GM23338 (cell line): ENCODE measurements at regions not wholly inside any gene's neighbourhood (a gene's known extent, or its start where the extent isn't known, plus 50 kb on each side); places are given as distances from the start of the nearest gene placed in this dataset.

Experiments
- ATAC-seq: fragments of 200-7000 bp; cut with Tn5 transposase; 3 replicates; pipeline ENCODE4 v1.9.1; 2020
- DNase-seq: peaks from one replicate; pipeline ENCODE4 v3.0.0-alpha.2; 2015; ENCODE audit warnings: low spot score
- H2AFZ ChIP-seq: fragments of 200-600 bp; sonication (generic); 2 replicates; pipeline ENCODE4 v1.8.0; 2016; ENCODE audit warnings: antibody characterized with exemption, mild to moderate bottlenecking, moderate library complexity
- H3F3A ChIP-seq: fragments of 200-600 bp; sonication (generic); replicated peaks from 2 replicates; pipeline ENCODE4 v1.8.0; 2017; ENCODE audit warnings: antibody characterized with exemption, mixed run types, low read depth
- H3K27ac ChIP-seq: fragments of 200-600 bp; sonication (generic); 2 replicates; pipeline ENCODE4 v1.6.1; 2016; ENCODE audit warnings: low read depth
- H3K27me3 ChIP-seq: fragments of 200-600 bp; sonication (generic); 2 replicates; pipeline ENCODE4 v1.8.0; 2016; ENCODE audit warnings: mild to moderate bottlenecking, mixed run types, moderate library complexity; ENCODE audit not compliant: insufficient read depth
- H3K36me3 ChIP-seq: fragments of 200-600 bp; sonication (generic); 2 replicates; pipeline ENCODE4 v1.8.0; 2016; ENCODE audit warnings: mild to moderate bottlenecking; ENCODE audit not compliant: insufficient read depth
- H3K4me1 ChIP-seq: fragments of 200-600 bp; sonication (generic); 2 replicates; pipeline ENCODE4 v1.8.0; 2016; ENCODE audit warnings: mild to moderate bottlenecking, moderate library complexity; ENCODE audit not compliant: insufficient read depth
- H3K4me2 ChIP-seq: fragments of 200-600 bp; sonication (generic); 2 replicates; pipeline ENCODE4 v1.7.1; 2017; ENCODE audit warnings: mixed run types
- H3K4me3 ChIP-seq: fragments of 200-600 bp; sonication (generic); 2 replicates; pipeline ENCODE4 v1.6.1; 2016; ENCODE audit warnings: mixed run types
- H3K79me2 ChIP-seq: fragments of 200-600 bp; sonication (generic); replicated peaks from 2 replicates; pipeline ENCODE4 v1.8.0; 2017; ENCODE audit warnings: mild to moderate bottlenecking; ENCODE audit not compliant: insufficient read depth
- H3K9me2 ChIP-seq: fragments of 200-600 bp; sonication (generic); 2 replicates; pipeline ENCODE4 v1.8.0; 2017; ENCODE audit not compliant: insufficient read depth
- H4K20me1 ChIP-seq: fragments of 200-600 bp; sonication (generic); replicated peaks from 2 replicates; pipeline ENCODE4 v1.8.0; 2017; ENCODE audit warnings: mild to moderate bottlenecking; ENCODE audit not compliant: insufficient read depth
- H3K27ac Mint-ChIP-seq: 2 replicates; pipeline ENCODE4 v1.8.0; 2020; ENCODE audit warnings: inconsistent platforms, mild to moderate bottlenecking, moderate library complexity, mixed read lengths
- H3K27me3 Mint-ChIP-seq: 3 replicates; pipeline ENCODE4 v1.8.0; 2022; ENCODE audit warnings: low read depth, mild to moderate bottlenecking, moderate library complexity, mixed read lengths, inconsistent platforms; ENCODE audit not compliant: insufficient read depth, poor library complexity
- H3K36me3 Mint-ChIP-seq: 3 replicates; pipeline ENCODE4 v1.8.0; 2021; ENCODE audit warnings: low read depth, mild to moderate bottlenecking, inconsistent platforms, moderate library complexity, mixed read lengths
- H3K4me1 Mint-ChIP-seq: 3 replicates; pipeline ENCODE4 v1.8.0; 2020; ENCODE audit warnings: mild to moderate bottlenecking, inconsistent platforms, mixed read lengths
- H3K4me3 Mint-ChIP-seq: 3 replicates; pipeline ENCODE4 v1.8.0; 2021; ENCODE audit warnings: moderate library complexity, mild to moderate bottlenecking, inconsistent platforms, mixed read lengths
- H3K9me3 Mint-ChIP-seq: 3 replicates; pipeline ENCODE4 v1.8.0; 2020; ENCODE audit warnings: moderate library complexity, mild to moderate bottlenecking, inconsistent platforms, mixed read lengths
- CREB1 ChIP-seq: fragments of 250-450 bp; sonication (Bioruptor Pico); IDR thresholded peaks from 2 replicates; pipeline ENCODE4 v1.5.0; 2020; ENCODE audit warnings: low read depth, mild to moderate bottlenecking, moderate library complexity
- EZH2 ChIP-seq: fragments of 200-600 bp; sonication (generic); IDR thresholded peaks from one replicate; pipeline ENCODE4 v1.8.0; 2017; ENCODE audit warnings: antibody characterized with exemption, mild to moderate bottlenecking, low read depth; ENCODE audit not compliant: unreplicated experiment
- EZH2phosphoT487 ChIP-seq: fragments of 200-600 bp; sonication (generic); IDR thresholded peaks from one replicate; pipeline ENCODE4 v1.8.1; 2018; ENCODE audit warnings: antibody characterized with exemption; ENCODE audit not compliant: unreplicated experiment
- JUNB ChIP-seq: IDR thresholded peaks from one replicate; pipeline ENCODE4 v1.6.1; 2016; ENCODE audit warnings: antibody characterized with exemption; ENCODE audit not compliant: unreplicated experiment
- NANOG ChIP-seq: IDR thresholded peaks from 2 replicates; pipeline ENCODE4 v1.6.1; 2016; ENCODE audit warnings: antibody characterized with exemption, borderline replicate concordance
- POLR2AphosphoS5 ChIP-seq: IDR thresholded peaks from 2 replicates; pipeline ENCODE4 v1.6.1; 2016; ENCODE audit warnings: antibody characterized with exemption, low read depth
- ZNF114 ChIP-seq: fragments of 250-450 bp; sonication (Bioruptor Pico); IDR thresholded peaks from 2 replicates; pipeline ENCODE4 v1.5.0; 2020; ENCODE audit warnings: mild to moderate bottlenecking, moderate library complexity
- ZNF331 ChIP-seq: fragments of 250-450 bp; sonication (Bioruptor Pico); IDR thresholded peaks from 2 replicates; pipeline ENCODE4 v1.5.0; 2020; ENCODE audit warnings: low read depth, mild to moderate bottlenecking, moderate library complexity
- TF ChIP-seq, protein P1 (sequence below): IDR thresholded peaks from one replicate; pipeline ENCODE4 v1.6.1; 2018; ENCODE audit warnings: antibody characterized with exemption; ENCODE audit not compliant: unreplicated experiment
- TF ChIP-seq, protein P2 (sequence below), 2 experiments: fragments of 200-600 bp in 1 of 2; sonication (generic) in 1 of 2; conservative IDR thresholded peaks; 2 replicates each; pipeline versions ENCODE4 v1.5.1 to v1.6.1; 2016 to 2017; ENCODE audit warnings: antibody characterized with exemption in 2 of 2, low read depth in 2 of 2, mild to moderate bottlenecking in 2 of 2, moderate library complexity in 1 of 2
- TF ChIP-seq, protein P3 (sequence below): IDR thresholded peaks from 2 replicates; pipeline ENCODE4 v1.6.1; 2016; ENCODE audit warnings: antibody characterized with exemption

DNA sequence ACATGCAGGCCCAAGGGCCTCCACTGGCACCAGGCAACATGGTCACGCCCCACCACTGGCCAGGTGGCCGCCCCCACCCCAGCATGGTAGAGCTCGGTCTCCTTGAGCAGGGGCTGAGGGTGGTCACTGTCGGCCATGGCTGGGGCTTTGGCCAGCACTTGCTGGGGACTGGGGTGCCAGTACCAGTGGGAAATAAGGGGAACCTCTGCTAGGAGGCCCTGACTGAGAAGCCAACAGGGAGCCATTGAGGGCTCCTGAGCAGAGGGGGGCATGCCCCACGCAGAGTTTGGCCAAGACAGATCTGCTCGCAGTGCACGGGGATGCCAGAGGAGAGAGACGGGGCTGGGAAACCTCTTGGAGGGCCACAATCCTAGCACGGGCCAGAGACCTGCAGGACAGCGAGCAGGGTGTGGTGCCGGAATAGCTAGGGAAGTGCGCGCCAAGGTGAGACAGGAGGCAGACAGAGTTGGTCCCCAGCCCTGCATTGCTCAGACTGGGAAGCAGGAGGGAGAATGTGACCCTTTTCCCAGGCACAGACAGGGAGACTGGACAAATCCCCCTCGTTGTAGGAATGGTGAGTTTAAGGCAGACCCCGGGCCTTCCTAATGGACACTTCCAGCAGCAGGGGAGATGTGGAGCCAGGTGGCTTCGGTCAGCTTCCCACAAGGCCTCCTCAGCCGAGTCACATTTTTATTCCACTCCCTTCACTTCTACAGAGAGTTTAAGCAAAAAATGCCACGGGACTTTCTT is 179.0 kb upstream of the CST7 start:
- Mint-ChIP-seq H3K27me3 (peaks cover 2% of the 10 kb centered on the region), H3K9me3 (peaks cover 9% of the 10 kb centered on the region), H3K36me3 (peaks cover 5% of the 10 kb centered on the region; the same call in 1 of the 3 replicates), H3K4me1 (peaks cover 13% of the 10 kb centered on the region), H3K4me3 (no peak overlapping the region), H3K27ac (no peak overlapping the region)
- Histone ChIP-seq H3K9me2 (no peaks in the 10 kb centered on the region), H4K20me1 (no peaks in the 10 kb centered on the region), H2AFZ (no peak overlapping the region), H3K4me2 (no peak overlapping the region), H3K27ac (no peak overlapping the region), H3F3A (no peaks in the 10 kb centered on the region), H3K27me3 (no peaks in the 10 kb centered on the region), H3K4me1 (no peaks in the 10 kb centered on the region), H3K79me2 (no peaks in the 10 kb centered on the region), H3K4me3 (no peak overlapping the region), H3K36me3 (no peaks in the 10 kb centered on the region)
- ATAC-seq (no peak), DNase-seq (no peak)
- TF ChIP-seq, protein P1, sequence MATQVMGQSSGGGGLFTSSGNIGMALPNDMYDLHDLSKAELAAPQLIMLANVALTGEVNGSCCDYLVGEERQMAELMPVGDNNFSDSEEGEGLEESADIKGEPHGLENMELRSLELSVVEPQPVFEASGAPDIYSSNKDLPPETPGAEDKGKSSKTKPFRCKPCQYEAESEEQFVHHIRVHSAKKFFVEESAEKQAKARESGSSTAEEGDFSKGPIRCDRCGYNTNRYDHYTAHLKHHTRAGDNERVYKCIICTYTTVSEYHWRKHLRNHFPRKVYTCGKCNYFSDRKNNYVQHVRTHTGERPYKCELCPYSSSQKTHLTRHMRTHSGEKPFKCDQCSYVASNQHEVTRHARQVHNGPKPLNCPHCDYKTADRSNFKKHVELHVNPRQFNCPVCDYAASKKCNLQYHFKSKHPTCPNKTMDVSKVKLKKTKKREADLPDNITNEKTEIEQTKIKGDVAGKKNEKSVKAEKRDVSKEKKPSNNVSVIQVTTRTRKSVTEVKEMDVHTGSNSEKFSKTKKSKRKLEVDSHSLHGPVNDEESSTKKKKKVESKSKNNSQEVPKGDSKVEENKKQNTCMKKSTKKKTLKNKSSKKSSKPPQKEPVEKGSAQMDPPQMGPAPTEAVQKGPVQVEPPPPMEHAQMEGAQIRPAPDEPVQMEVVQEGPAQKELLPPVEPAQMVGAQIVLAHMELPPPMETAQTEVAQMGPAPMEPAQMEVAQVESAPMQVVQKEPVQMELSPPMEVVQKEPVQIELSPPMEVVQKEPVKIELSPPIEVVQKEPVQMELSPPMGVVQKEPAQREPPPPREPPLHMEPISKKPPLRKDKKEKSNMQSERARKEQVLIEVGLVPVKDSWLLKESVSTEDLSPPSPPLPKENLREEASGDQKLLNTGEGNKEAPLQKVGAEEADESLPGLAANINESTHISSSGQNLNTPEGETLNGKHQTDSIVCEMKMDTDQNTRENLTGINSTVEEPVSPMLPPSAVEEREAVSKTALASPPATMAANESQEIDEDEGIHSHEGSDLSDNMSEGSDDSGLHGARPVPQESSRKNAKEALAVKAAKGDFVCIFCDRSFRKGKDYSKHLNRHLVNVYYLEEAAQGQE = no peak
- TF ChIP-seq ZNF114 (CRISPR knock-in tag) (no peak), EZH2phosphoT487 (no peak)

DNA sequence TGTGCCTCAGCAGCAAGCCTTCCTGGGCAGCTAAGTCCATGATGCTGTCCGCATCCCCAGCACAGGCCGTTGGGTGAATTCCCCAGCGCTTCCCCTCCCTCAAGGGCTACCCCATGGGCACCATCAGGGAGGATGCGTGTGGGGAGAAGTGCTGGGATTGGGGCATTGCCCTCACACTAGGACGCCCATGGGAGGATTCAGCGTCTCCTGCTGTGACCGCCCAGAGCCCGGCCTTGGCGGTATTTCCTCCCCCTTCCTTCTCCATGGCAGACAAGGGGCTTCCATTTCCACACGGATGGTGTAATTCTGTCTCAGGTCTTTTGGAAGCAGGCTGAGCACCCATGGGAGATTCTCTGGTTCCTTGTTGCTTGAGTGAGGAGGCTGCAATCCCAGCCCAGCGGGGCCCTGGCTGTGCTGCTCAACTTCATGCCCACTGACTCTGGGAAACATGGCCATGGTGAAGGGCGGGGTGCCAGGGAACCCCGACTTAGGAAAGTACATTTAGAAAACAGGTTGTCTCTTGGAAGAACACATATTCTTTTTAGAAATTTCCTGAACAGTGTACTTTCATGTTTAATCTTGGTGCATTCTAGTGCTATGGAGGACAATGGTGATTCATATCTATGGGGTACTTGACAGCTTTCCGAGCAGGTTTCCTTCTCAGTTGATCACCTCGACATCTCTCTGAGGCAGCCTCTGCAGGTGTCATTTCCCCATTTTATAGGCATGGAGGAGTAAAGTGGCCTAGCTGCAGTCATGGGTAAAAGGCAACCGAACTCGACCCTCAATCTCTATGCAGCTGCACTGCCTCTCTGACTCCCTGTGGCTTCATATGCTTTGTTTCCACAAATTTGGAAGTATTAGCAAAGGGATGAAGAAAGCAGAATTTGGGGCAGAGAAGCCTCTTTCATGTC is 178.2 kb upstream of the CST7 start:
- Histone ChIP-seq H3K27me3 (no peaks in the 10 kb centered on the region), H4K20me1 (no peaks in the 10 kb centered on the region), H3K36me3 (no peaks in the 10 kb centered on the region), H3F3A (no peaks in the 10 kb centered on the region), H3K79me2 (no peaks in the 10 kb centered on the region), H3K4me1 (no peaks in the 10 kb centered on the region), H2AFZ (no peak overlapping the region), H3K27ac (no peak overlapping the region), H3K4me2 (no peak overlapping the region), H3K4me3 (no peak overlapping the region), H3K9me2 (no peaks in the 10 kb centered on the region)
- Mint-ChIP-seq H3K4me3 (no peak overlapping the region), H3K27me3 (peaks cover 2% of the 10 kb centered on the region), H3K36me3 (peaks cover 5% of the 10 kb centered on the region; the same call in 1 of the 3 replicates), H3K27ac (no peak overlapping the region), H3K9me3 (peaks cover 14% of the 10 kb centered on the region), H3K4me1 (peaks cover 13% of the 10 kb centered on the region)
- no peak for ATAC-seq
- no peak for DNase-seq
- TF ChIP-seq CREB1 (no peak), EZH2phosphoT487 (no peak), ZNF331 (CRISPR knock-in tag) (no peak), POLR2AphosphoS5 (no peak), ZNF114 (CRISPR knock-in tag) (no peak), JUNB (no peak), EZH2 (no peak), NANOG (no peak)
- TF ChIP-seq, protein P2, sequence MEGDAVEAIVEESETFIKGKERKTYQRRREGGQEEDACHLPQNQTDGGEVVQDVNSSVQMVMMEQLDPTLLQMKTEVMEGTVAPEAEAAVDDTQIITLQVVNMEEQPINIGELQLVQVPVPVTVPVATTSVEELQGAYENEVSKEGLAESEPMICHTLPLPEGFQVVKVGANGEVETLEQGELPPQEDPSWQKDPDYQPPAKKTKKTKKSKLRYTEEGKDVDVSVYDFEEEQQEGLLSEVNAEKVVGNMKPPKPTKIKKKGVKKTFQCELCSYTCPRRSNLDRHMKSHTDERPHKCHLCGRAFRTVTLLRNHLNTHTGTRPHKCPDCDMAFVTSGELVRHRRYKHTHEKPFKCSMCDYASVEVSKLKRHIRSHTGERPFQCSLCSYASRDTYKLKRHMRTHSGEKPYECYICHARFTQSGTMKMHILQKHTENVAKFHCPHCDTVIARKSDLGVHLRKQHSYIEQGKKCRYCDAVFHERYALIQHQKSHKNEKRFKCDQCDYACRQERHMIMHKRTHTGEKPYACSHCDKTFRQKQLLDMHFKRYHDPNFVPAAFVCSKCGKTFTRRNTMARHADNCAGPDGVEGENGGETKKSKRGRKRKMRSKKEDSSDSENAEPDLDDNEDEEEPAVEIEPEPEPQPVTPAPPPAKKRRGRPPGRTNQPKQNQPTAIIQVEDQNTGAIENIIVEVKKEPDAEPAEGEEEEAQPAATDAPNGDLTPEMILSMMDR (conservative IDR thresholded peaks at IDR 0.05; ENCODE audit: low read depth in 2 of 2) = no peak
- TF ChIP-seq, protein P3, sequence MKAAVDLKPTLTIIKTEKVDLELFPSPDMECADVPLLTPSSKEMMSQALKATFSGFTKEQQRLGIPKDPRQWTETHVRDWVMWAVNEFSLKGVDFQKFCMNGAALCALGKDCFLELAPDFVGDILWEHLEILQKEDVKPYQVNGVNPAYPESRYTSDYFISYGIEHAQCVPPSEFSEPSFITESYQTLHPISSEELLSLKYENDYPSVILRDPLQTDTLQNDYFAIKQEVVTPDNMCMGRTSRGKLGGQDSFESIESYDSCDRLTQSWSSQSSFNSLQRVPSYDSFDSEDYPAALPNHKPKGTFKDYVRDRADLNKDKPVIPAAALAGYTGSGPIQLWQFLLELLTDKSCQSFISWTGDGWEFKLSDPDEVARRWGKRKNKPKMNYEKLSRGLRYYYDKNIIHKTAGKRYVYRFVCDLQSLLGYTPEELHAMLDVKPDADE = no peak
- TF ChIP-seq, protein P1 = no peak
